Uterus (tissue), 3 donors: ENCODE measurements at regions not wholly inside any gene's neighbourhood (a gene's known extent, or its start where the extent isn't known, plus 50 kb on each side); places are given as distances from the start of the nearest gene placed in this dataset.
A peak's percentile ranks its signal among the peaks of the same experiment; 100 is the strongest.

ENCODE experiments used
- DNase-seq, 2 donors: peaks; one replicate each; pipeline ENCODE4 v3.0.0-alpha.2; 2019 to 2020
- H3K27ac ChIP-seq, 2 donors: fragments of 200-600 bp; sonication (generic); 1 replicate in 1 of 2; 2 replicates in 1 of 2; pipeline ENCODE4 v1.5.1; 2016 to 2018
- H3K27me3 ChIP-seq, 2 donors: fragments of 200-600 bp; sonication (generic); one replicate each; pipeline ENCODE4 v1.5.1; 2018 to 2019; ENCODE audit warnings: control low read depth in 1 of 2
- H3K36me3 ChIP-seq, 2 donors: fragments of 200-600 bp; sonication (generic); one replicate each; pipeline ENCODE4 v1.5.1; 2019; ENCODE audit warnings: control low read depth in 1 of 2
- H3K4me1 ChIP-seq, 2 donors: fragments of 200-600 bp; sonication (generic); one replicate each; pipeline ENCODE4 v1.5.1; 2018 to 2019; ENCODE audit warnings: control low read depth in 1 of 2
- H3K4me3 ChIP-seq, 2 donors: fragments of 200-600 bp; sonication (generic); 1 replicate in 1 of 2; 2 replicates in 1 of 2; pipeline ENCODE4 v1.5.1; 2018 to 2019; ENCODE audit warnings: mild to moderate bottlenecking in 1 of 2
- H3K9me3 ChIP-seq, 2 donors: fragments of 200-600 bp; sonication (generic); one replicate each; pipeline ENCODE4 v1.5.1; 2019; ENCODE audit warnings: control low read depth in 1 of 2
- CTCF ChIP-seq, 4 experiments: fragments of 200-600 bp in 2 of 4; fragments of 450-650 bp in 2 of 4; sonication (generic) in 2 of 4; IDR thresholded peaks; one replicate each; pipeline ENCODE4 v1.5.1; 2016 to 2019; ENCODE audit warnings: antibody characterized with exemption in 4 of 4, mild to moderate bottlenecking in 2 of 4, moderate library complexity in 1 of 4
- POLR2A ChIP-seq, 2 donors: fragments of 450-650 bp; IDR thresholded peaks; one replicate each; pipeline ENCODE4 v1.6.1; 2016; ENCODE audit warnings: antibody characterized with exemption in 2 of 2, mild to moderate bottlenecking in 1 of 2, moderate library complexity in 1 of 2
- intact Hi-C: fragments of 100-400 bp; cut with DNase I; formaldehyde crosslinking; loops from one replicate; pipeline ENCODE4 v1.15.1; 2023; ENCODE audit warnings: low total_unique reads
- donor health status: DM: yes; HTN: yes; CAD: no.

GRCh38 chr3:159763602-159764489 lies 224.8 kb upstream of the IL12A start:
- no peaks in the 10 kb centered on the region for H3K36me3 ChIP-seq
- peak; percentile 80 to 85 for DNase-seq
- no peaks in the 10 kb centered on the region for H3K4me1 ChIP-seq
- no peaks in the 10 kb centered on the region for H3K27me3 ChIP-seq
- peak overlapping the region; percentile 63 to 75 for H3K4me3 ChIP-seq
- intact Hi-C loops: no loop called here
- peak overlapping the region; percentile 97 to 98 for H3K27ac ChIP-seq
- TF ChIP-seq CTCF (IDR thresholded peaks at IDR 0.05): peak in 3 of 4 experiments; percentile 40 to 76 (median 42)
- peak; percentile 60 to 83 for TF ChIP-seq POLR2A (IDR thresholded peaks at IDR 0.05)
- no peaks in the 10 kb centered on the region for H3K9me3 ChIP-seq

- Histone ChIP-seq H3K27ac (peak overlapping the region; percentile 97 to 98), H3K27me3 (no peaks in the 10 kb centered on the region), H3K4me1 (no peaks in the 10 kb centered on the region), H3K36me3 (no peaks in the 10 kb centered on the region), H3K4me3 (peak overlapping the region; percentile 63 to 75), H3K9me3 (no peaks in the 10 kb centered on the region)
- no peak for DNase-seq
- no peak for TF ChIP-seq CTCF (IDR thresholded peaks at IDR 0.05)
- TF ChIP-seq POLR2A (IDR thresholded peaks at IDR 0.05): no peak
- intact Hi-C loops: no loop called here
These were observed 224.1 kb upstream of the IL12A start for GRCh38 chr3:159764490-159765029.

- H3K4me1 ChIP-seq: no peaks in the 10 kb centered on the region
- intact Hi-C loops: no loop called here
- no peaks in the 10 kb centered on the region for H3K27me3 ChIP-seq
- TF ChIP-seq POLR2A (IDR thresholded peaks at IDR 0.05) (peak; percentile 5 to 51), CTCF (IDR thresholded peaks at IDR 0.05) (peak in 2 of 4 experiments; percentile 11 to 22)
- DNase-seq: peak; percentile 83 to 90
- peak overlapping the region; percentile 97 to 98 for H3K27ac ChIP-seq
- H3K4me3 ChIP-seq: peak overlapping the region; percentile 63 to 75
- H3K9me3 ChIP-seq: no peaks in the 10 kb centered on the region
- no peaks in the 10 kb centered on the region for H3K36me3 ChIP-seq
These were observed 223.4 kb upstream of the IL12A start for GRCh38 chr3:159765030-159765859.

GRCh38 chr3:159765860-159766294 lies 222.8 kb upstream of the IL12A start:
- Histone ChIP-seq H3K4me3 (peak overlapping the region; percentile 63 to 75), H3K9me3 (no peaks in the 10 kb centered on the region), H3K36me3 (no peaks in the 10 kb centered on the region), H3K27ac (peak overlapping the region; percentile 97 to 98), H3K27me3 (no peaks in the 10 kb centered on the region), H3K4me1 (no peaks in the 10 kb centered on the region)
- TF ChIP-seq CTCF (IDR thresholded peaks at IDR 0.05): no peak
- TF ChIP-seq POLR2A (IDR thresholded peaks at IDR 0.05): no peak
- peak in 1 of 2 donors; percentile 69 for DNase-seq
- intact Hi-C loops: no loop called here
